ENCODE measurements at regions not wholly inside any gene's neighbourhood (a gene's known extent, or its start where the extent isn't known, plus 50 kb on each side); places are given as distances from the start of the nearest gene placed in this dataset.

DNA sequence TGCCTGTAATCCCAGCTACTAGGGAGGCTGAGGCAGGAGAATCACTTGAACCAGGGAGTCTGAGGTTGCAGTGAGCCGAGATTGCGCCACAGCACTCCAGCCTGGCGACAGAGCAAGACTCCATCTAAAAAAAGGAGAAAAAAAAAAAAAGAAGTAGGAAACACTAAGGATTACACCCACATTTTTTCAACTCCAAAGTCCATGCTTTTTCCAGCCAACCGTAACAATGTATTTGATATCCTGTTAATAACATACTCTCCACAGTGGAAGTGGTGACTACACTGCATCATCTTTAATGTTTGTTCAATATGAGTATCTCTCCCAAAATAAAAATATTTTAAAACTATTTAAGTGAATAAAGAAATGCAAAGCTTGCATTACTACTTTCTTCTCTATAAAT lies 481.6 kb upstream of the ACVR2A start:
- DNase-seq (ENCODE audit: low spot score) = no peak

DNA sequence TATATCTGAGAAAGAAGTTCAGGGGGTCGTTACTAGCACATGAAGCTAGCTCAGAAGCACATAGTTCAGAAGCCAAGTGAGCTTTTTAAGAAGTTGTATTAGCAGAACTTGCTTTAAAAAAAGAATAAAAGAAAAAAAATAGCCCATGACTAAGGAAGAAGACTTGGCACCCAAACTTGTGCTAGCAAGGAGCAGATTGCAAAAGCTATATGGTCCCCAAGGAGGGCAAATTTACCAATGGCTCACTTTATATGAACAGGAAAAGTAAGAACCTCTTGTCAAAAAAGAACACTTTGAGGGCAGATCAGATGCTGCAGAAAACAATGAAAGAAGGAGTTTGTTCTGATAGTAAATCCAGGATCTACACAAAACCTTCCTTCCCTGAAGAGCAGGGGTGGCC lies 486.5 kb upstream of the ACVR2A start:
- DNase-seq (ENCODE audit: low spot score) = no peak

DNA sequence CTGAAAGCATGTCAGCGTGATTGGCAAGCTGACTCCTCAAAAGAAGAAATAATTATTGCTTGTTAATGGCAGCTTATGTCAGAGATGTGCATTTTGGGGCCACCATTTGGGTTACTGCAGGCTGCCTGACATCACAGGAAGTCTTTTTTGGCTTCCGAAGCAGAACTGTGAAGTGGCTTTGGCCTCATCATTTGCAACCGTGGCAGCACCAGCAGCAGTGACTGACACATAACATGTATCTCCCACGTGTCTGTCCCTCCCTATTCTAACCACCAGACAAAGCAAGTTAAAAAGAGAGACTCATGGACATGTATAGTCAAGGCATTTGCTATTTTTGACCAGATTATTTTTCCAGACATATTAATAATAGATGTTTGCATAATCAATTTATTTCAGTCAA lies 488.7 kb upstream of the ACVR2A start:
- DNase-seq (ENCODE audit: low spot score) = no peak

DNA sequence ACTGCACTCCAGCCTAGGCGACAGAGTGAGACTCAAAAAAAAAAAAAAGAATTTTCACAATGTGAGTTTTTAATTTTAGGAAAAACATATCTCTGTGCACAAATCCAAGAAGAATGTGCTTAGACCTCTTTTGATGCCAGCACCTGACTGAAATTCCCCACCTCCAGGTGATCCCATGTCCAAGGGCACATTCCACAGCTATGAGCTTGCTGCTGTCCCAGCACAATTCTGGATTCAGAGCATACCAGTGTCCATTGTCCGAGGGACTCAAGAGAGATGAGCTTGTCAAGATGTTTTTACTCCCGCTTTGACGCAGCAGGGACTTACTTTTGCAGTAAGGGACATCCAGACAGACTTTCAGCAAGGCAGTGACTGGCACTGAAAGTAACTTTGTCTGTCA lies 489.1 kb upstream of the ACVR2A start:
- DNase-seq (ENCODE audit: low spot score) = no peak

DNA sequence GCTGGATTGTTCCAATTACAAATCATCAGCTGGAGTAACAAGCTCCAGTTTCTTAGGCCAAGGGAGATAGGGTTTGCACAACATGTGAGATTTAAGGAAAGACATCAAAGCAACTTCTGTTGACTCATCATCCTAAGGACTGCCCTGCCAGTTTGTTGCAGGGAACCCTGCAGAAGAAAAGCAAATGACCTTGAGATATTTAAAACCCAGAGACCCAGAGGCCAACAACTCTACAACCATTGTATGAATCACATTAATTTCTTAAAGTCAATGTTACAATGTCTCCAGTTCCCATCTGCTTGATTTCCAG lies 491.8 kb upstream of the ACVR2A start:
- no peak for DNase-seq (ENCODE audit: low spot score)

DNA sequence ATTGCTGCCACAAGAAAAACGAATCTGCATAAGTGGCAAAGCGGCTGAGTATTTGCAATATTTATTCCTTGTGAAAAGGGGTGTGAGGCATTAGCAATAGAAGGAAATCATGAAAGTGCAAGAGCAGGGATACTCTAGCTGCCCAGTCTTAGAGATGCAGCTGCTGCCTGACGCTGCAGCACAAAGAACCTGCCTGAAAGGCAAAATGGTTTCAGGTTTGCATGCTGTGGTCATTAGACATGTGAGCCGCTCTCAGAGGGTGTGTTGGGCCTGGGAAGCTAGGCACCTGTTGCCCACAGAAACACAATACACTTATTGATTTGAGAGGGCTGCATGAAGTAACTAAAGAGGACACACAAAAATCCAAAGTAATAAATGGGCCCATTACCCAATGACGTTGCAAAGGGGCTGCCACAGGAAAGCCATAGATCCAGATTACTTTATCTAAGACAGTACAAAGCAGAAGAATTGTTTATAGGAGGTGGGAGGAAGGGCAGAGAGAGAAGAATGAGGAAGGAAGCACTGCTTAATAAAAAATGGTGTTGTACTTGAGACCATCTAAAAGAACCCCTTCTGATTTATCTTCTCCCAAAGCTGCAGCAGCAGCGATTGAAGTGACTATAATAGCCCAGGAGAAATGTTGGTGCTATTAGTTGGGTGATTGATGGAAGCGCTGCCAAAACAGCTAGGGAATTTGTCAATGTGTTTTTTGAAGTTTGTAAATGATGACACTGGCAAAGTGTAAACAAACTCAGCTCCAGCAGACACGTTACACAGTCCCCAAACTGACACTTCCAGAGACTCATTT lies 492.4 kb upstream of the ACVR2A start:
- no peak for DNase-seq (ENCODE audit: low spot score)

DNA sequence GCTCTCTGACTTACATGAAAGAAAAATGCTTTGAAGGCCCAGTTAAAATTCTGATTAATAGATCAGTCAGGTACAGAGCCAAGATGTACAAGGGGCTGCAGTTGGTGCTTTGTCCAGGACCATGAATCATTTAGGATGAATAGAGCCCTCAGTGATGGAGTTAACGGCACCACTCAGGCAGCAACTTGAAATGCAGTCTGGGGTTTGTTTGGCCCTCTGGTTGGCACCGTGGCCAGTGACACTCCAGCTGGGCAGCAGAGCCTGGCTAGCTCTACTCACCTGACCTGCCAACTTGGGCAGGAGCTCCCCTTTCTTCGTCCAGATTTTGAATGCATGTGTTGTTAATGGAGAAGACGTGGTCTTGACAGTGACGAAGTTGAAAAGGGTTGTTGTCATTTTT lies 493.0 kb upstream of the ACVR2A start:
- DNase-seq (ENCODE audit: low spot score) = no peak

DNA sequence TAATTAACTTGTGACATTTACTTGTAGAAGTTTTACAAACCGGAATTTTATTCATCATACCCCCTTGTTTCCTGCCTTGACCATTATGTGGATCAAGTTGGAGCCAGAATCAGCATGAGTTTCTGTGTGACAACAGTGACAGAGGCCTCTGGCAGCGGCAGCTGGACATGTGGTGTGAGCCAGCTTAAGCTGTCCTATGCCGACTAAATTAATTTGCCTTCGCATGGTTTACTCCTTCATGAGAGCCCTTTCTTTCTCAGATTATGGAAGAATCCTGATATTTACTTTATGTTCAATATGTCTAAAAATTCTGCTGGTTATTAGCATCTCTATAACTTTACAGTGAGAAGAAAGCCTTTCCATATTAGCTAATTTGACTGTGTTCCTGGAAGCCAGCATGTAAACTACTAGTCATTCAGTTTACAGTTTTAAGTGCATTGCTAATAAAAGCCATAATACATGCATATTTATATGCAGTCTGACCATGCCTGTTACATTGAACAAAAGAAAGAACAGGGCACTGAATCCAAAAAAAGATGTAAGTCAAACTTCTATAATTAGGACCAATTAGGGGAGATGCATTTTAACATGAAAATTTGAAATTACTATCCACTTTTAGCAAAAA lies 495.8 kb upstream of the ACVR2A start:
- DNase-seq (ENCODE audit: low spot score) = no peak

DNA sequence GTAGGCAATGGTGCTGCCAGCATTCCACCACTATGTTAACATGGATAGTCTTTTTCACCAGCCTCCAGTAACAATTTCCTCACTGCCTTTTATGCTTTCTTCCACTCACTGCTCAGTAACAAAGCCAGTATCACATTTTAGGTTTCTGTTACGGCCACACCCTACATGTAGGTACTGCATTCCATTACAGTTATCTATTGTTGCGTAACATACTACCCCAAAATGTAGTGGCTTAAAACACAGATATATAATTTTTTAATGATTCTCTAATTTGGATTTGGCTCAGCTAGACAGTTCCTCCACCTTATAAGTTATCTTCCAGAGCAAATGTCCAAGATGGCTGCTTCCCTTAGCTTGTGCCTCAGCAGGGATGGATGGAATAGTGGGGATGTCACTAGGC lies 498.7 kb upstream of the ACVR2A start:
- no peak for DNase-seq (ENCODE audit: low spot score)

DNA sequence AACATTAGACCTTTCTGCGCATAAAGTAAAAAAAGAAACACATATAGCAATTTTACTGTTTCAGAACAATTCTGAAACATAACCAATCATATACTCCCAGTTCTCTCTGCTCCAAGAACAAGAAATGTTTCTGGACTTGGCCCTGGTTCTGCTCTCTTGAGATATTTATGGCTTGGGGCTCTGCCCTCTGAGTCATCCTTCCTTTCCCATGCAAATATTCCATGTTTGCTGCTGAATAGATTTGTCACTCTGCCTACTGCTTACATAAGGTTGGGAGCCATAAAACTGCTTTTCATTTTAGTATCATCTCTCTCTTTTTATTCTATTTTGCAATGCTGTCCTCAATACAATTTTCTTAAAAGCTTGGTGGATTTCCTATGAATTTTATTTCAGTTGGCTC lies 499.6 kb upstream of the ACVR2A start:
- no peak for DNase-seq (ENCODE audit: low spot score)

DNA sequence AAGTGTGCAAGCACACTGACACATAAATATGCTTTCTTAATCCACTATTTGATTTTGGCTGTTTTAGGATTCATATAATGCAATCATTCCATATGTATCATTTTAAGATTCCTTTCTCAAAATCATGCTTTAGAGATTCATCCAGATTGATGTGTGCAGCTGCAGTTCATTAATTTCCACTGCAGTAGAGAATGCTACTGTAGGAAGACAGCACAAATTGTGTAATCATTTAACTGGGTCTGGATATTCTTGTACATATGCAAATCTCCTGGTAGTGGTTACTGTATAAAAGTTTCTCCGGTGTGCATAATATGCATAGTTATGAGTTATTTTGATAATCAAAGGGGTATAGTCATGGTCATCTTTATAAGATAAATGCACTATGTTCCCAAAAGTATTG lies 502.5 kb upstream of the ACVR2A start:
- no peak for DNase-seq (ENCODE audit: low spot score)

DNA sequence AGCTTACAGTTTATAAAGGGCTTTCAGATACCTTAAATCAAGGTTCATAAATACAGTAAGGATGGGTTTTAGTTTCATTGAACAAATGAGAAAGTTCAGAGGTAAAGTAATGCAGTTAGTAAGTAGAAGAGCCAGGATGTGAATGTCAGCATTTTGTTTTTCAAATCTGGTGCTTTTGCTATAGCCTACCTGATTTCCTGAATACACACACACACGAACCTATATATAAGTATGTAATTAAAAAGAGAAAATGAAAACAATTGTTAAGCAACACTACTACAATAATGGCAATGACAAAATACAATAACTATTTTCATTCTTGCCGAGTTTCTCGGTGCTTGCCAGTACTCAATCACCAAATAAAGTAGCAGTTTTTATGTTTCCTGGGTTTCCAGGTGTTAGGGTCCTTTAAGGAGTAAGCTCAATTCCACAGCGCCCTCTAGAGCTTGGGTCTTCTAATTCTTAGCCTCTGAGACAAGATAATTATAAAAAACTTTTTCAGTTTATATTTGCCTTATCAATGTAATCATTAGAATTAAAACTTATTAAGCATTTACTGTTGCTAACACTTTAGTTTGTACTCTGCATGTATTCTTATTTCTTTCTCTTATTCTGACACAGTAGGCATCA lies 512.9 kb upstream of the ACVR2A start:
- no peak for DNase-seq (ENCODE audit: low spot score)

DNA sequence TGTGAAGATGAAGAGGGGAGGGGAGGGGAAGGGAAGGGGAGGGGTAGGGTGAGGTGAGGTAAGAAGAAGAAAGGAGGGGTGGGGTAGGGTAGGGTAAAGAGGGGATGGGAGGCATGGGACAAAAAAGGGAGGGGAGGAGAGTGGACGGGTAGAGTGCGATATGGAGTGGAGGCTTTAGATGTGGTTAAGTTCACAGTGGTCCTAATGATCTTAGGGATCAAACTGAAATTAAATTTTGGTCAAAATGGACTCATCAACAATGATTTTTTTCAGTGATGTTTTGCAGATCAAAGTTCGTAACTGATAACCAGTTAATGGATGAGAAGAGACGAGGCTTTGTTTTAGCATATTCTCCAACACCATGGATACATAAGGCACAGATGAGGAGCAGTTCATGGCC lies 513.9 kb upstream of the ACVR2A start:
- DNase-seq (ENCODE audit: low spot score) = no peak

DNA sequence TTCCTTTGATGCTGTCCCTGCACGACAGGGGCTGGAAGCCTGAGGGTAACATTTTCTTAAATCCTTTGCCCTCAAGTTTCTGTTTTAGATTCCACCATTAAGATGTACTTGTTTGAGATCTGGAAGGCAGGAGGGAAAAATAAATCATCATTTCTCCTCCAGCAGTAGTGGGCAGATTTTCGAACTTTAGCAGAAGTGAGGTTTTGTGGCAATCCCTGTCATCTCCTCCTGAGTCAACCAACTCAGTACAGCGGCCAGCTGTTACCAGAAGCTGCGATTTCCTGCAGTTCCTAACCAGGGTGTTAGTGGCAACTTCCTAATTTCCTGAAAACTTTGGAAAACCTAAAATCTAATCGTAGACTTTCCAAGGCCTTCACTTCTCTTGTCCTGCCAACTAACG lies 517.2 kb upstream of the ACVR2A start:
- no peak for DNase-seq (ENCODE audit: low spot score)

DNA sequence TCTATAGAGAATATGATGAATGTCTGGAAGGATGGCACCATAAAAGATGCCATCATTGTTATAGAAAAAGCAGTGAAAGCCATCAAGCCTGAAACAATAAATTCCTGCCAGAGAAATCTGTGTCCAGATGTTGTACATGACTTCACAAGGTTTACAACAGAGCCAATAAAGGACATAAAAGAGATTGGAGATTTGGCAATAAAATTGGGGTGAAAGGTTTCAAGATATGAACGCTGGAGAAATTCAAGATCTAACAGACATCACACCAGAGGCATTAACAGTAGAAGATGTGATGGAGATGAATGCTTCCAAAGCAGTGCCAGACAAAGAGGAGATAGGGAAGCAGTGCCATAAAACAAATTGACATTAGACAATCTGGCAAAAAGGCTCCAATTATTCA lies 518.8 kb upstream of the ACVR2A start:
- no peak for DNase-seq (ENCODE audit: low spot score)

DNA sequence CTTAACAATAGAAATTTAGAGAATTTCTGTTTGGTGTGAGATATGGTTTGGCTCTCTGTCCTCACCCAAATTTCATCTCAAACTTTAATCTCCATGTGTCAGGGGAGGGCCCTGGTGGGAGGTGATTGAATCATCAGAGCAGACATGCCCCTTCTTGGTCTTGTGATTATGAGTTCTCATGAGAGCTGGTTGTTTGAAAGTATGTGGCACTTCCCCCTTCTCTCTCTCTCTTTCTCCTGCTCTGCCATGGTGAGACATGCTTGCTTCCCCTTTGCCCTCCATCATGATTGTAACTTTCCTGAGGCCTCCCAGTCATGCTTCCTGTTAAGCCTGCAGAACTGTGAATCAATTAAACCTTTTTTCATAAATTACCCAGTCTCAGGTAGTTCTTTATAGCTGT lies 524.7 kb upstream of the ACVR2A start:
- no peak for DNase-seq (ENCODE audit: low spot score)

DNA sequence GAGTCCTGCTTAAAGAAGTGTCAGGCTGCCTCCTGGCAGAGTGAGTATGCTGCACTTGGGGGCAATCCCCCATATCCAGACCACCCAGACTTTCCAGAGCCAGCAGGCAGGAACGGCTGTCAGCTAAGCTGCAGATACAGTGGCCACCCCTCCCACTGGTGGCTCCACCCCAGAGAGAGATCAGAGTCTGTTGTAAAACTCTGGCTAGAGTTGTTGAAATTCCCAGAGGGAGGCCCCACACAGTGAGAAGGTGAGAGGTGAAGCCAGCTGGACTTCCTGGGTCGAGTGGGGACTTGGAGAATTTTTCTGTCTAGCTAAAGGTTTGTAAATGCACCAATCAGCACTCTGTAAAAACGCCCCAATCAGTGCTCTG lies 533.8 kb upstream of the ACVR2A start:
- no peak for DNase-seq (ENCODE audit: low spot score)

DNA sequence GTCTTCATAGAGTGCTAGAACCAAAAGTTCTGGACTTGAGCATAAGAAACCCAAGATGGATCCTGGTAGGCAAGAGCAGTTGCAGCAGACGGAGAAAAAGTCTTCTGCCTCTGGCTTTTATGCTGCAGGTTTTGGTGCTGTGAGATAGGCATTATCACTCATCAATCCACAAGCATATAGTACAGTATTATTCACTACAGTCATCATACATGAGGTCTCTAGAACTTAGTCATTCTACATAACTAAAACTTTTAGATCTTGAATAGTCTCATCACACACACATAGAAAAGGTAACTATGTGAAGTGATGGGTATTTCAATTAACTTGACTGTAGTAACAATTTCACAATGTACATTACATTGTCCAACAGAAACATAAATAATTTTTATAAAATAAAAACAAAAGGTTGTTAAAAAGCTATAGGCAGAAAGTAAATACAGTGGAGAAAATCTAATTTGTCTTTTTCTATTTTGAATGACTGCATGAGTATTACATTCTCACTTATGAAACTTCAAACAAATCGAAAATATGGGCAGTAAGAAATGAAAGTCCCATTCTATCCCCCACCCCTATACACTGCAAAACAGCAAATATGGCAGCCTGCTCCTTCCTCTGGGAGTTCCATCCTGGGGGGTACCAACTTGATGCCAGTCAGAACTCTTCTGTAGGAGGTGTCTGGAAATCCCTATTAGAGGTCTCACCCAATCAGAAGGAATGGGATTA lies 534.3 kb upstream of the ACVR2A start:
- DNase-seq (ENCODE audit: low spot score) = no peak

DNA sequence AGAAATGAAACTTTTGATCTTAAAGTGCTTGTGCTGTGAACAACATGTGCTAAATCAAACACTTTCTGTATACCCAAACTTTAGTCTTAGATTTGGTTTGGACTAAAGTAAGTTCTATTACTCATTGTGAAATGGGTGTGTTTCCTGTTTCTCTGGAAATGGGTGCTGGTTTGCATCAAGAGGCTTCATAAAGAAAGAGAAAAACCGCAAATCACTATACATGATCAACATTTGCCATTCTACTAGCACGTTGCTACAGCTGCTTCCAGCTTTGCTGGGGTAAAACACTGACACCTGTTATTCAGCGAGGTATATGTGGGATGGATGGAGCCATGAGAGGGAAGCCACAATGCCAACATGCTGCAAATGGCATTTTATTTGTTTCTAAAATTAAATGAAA lies 547.0 kb upstream of the ACVR2A start:
- no peak for DNase-seq (ENCODE audit: low spot score)

DNA sequence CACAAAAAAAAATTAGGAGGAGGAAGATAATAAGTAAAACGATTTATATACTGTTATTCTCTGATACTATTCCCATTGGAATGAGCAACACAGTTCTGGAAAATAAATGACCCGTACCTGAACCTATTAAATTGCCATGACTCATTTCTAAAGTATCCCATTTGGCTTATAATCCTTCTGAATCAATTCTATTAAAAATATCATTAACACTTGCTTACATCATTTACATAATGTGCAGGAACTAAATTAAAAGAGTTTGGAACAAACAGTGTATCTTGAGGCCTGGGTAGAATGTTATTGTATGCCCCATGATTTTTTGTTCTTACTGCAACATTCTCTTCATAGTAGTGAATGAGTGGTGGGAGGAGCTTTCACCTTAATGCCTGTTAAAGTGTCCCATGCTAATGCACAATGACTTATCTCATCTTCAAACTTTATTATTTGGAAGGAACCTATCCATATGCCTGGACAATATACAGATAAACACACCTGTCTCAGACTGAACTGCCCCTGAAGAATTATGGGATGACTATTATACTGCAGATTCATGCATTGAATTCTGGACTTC lies 549.9 kb upstream of the ACVR2A start:
- DNase-seq (ENCODE audit: low spot score) = no peak

DNA sequence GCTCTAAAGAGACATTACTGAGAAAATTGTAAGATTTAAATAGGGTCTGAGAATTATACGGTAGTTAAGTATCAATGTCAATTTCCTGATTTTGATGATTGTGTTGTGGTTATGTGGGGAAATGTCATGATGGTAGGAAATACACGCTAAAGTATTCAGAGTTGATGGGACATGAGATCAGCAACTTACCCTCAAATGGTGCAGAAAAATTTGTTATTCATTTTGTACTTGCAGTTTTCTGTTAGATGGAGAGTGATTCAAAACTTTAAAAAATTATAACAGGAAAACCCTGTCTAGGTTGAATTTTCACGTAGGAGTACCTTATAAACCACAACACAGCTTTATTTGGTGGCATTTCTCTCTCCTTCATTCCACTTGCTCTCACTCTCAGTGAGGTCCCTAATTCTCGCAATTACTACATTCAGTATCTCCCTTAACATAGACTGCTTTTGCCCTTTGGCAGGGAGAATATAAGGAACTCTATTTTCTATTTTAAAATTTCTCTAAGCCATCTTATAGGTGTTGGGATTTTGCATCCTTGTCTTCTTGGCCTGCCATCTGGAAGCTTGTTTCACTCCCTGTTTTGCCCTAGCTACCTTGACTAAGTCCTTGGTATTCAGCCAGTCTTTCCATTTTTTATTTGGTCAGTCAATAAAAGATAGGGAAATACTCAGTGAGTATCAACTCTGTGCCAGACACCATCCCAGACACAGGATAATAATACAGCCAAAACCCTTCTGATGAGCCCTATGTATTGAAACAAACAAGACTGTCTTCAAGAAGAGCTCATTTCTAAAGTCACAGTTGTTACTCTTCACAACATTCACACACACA lies 550.6 kb upstream of the ACVR2A start:
- no peak for DNase-seq (ENCODE audit: low spot score)

DNA sequence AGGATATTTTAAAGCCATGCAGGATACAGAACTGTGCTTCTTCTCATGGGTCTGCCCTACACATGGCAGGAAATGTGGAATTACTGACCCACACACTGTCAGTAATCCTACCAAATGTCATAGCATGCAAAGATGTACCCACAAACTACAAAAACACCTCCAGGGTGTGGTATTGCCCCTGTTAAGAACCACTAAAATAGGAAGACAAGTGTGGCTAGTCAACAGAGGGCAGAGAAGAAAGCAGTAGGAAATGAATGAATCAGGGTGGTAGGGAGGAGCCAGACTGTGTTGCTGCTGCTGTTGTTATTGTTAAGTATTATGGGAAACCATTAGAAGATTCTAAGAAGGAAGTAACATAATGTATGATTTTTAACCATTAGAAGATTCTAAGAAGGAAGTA lies 556.7 kb upstream of the ACVR2A start:
- no peak for DNase-seq (ENCODE audit: low spot score)

Measured in hematopoietic multipotent progenitor cell treated with erythropoietin and hydrocortisone succinate and interleukin-3 and kit ligand, for 15 days (in vitro differentiated cells).